ENCODE measurements at regions not wholly inside any gene's neighbourhood (a gene's known extent, or its start where the extent isn't known, plus 50 kb on each side); places are given as distances from the start of the nearest gene placed in this dataset.
"Not testable (repeated sequence)": the region's sequence is repeated elsewhere in the genome, so short reads cannot be mapped to it uniquely, and the experiment has no call there.

DNA sequence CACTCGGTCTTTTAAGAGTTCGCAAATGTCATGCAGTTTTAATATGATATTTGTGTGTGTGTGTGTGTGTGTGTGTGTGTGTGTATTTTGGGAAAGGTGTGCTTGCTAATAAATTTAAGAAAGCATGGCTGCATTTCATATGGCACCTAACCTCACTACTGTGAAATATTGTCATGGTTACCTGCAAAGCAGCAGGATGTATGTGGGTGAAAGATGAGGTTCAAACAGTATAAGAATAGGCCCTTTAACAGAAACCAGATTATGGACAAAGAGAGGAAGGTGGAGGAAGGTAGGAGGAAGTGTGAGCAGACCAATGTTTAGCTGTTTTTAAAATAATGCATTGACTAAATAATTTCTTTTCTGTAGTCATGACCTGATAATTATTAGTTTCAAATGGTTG, 73.5 kb upstream of the CACNA2D1 start:
- Mint-ChIP-seq H3K9me3 (peaks cover 3% of the 10 kb centered on the region), H3K27ac (no peak overlapping the region), H3K36me3 (ENCODE audit: low read depth) (no peaks in the 10 kb centered on the region), H3K4me1 (ENCODE audit: low read depth) (no peaks in the 10 kb centered on the region), H3K4me3 (no peak overlapping the region), H3K27me3 (ENCODE audit: low read depth) (no peaks in the 10 kb centered on the region)
- no peak for DNase-seq (ENCODE audit: low spot score)

DNA sequence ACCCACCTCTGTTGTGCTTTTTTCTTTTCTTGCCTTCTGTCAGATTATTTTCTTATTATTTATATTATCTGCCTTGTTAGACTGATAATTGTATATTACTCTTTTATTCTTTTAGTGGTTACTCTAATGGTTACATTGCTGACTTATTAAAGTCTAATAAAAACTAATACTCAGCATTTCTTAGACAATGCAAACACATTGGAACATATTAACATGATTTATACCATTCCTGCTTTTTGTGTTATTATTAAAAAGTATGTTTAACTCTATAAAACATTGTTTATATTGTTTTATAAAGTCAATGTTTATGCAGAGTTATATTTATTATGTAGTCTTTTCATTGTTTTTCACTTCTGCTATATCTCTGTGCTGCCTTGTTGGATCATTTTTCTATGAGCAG, 68.0 kb upstream of the CACNA2D1 start:
- peaks cover 3% of the 10 kb centered on the region for H3K9me3 Mint-ChIP-seq
- H3K4me3 Mint-ChIP-seq: no peak overlapping the region
- DNase-seq (ENCODE audit: low spot score): no peak
- no peaks in the 10 kb centered on the region for H3K27me3 Mint-ChIP-seq (ENCODE audit: low read depth)
- no peaks in the 10 kb centered on the region for H3K4me1 Mint-ChIP-seq (ENCODE audit: low read depth)
- H3K36me3 Mint-ChIP-seq (ENCODE audit: low read depth): no peaks in the 10 kb centered on the region
- no peak overlapping the region for H3K27ac Mint-ChIP-seq

DNA sequence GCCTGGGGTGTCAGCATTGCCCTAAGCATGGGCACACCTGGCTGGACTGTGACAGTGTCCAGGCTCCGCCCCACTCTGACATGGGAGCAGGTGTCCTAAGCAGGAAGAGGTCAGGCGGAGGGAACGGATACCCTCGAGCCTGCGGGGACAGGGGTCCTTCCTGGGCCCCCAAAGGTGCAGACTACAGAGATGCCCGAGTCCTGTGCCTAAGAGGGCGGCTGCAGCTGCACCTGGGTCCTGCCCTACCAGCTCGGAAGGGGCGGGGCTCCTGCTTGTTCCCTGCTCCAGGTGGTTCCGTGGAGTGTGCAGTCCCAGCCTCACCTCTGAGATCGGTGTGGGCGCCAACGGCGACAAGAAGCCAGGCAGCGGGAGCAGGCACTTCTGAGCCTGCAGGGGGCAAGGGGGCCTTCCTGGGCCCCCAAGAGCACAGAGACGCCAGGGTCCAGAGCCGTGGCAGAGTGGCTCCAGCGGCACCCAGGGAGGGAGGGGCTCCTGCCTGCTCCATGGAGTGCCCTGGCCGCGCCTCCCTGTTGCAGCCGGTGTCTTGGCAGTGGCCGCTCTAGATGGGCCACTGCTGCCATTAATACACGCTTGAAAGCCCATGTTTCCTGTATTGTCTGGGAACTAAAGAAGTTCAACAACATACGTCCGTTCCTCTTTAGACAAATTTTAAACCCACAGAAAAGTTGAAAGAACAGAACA, 64.5 kb upstream of the CACNA2D1 start:
- Mint-ChIP-seq H3K4me1 (ENCODE audit: low read depth) (no peaks in the 10 kb centered on the region), H3K4me3 (no peak overlapping the region), H3K9me3 (peaks cover 7% of the 10 kb centered on the region), H3K27ac (no peak overlapping the region), H3K36me3 (ENCODE audit: low read depth) (no peaks in the 10 kb centered on the region), H3K27me3 (ENCODE audit: low read depth) (no peaks in the 10 kb centered on the region)
- no peak for DNase-seq (ENCODE audit: low spot score)

DNA sequence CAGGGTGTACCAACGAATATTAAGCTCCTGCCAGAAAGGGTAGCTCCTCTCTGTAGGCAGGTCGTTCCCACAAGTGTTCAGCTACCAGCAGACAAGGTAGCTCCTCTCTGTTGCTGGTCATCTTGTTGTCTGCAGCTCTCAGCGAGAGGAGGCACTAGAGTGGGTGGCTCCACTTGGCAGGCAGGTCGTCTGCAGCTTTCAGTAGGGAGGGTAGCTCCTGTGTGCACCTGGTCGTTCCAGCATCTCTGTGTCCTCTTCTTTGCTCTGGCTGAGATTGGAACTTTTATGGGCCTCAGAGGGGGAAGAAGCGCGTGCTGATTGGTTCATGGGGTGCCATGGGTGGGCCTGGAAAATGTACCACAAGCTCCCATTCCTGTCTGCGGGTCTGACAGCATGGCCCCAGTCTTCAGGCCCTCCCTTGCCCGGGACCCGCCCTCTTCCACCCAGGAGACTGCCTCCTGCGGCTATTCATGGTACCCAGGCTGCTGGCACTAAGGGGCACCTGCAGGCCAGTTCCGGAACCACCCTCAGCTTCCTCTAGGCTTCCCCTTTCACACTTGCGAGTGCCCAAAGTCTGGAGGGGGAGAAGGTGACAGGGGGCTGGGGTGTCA, 63.9 kb upstream of the CACNA2D1 start:
- H3K27me3 Mint-ChIP-seq (ENCODE audit: low read depth): no peaks in the 10 kb centered on the region
- H3K27ac Mint-ChIP-seq: no peak overlapping the region
- no peak for DNase-seq (ENCODE audit: low spot score)
- peaks cover 7% of the 10 kb centered on the region for H3K9me3 Mint-ChIP-seq
- no peaks in the 10 kb centered on the region for H3K4me1 Mint-ChIP-seq (ENCODE audit: low read depth)
- no peaks in the 10 kb centered on the region for H3K36me3 Mint-ChIP-seq (ENCODE audit: low read depth)
- no peak overlapping the region for H3K4me3 Mint-ChIP-seq

DNA sequence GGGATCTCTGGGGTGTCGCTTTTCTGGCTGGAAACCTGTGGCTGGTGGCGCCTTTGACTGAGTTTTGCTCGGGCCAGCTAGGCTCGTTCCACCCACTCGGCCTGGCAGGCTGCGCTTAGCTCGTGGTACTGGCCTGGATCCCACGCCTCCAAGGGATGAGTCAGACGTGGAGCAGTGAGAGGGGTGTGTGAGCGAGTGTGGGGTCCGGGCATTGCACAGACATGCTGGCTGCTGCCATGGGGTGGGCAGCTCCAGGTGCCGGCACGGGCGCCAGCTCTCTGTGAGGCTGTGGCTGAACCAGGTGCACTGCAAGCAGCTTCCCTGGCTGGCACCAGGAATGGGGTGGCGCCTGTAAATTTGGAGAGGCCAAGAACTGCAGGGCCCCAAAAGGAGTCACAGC, 63.1 kb upstream of the CACNA2D1 start:
- Mint-ChIP-seq H3K27ac (no peak overlapping the region), H3K9me3 (peaks cover 7% of the 10 kb centered on the region), H3K36me3 (ENCODE audit: low read depth) (no peaks in the 10 kb centered on the region), H3K4me3 (no peak overlapping the region), H3K4me1 (ENCODE audit: low read depth) (no peaks in the 10 kb centered on the region), H3K27me3 (ENCODE audit: low read depth) (no peaks in the 10 kb centered on the region)
- no peak for DNase-seq (ENCODE audit: low spot score)

DNA sequence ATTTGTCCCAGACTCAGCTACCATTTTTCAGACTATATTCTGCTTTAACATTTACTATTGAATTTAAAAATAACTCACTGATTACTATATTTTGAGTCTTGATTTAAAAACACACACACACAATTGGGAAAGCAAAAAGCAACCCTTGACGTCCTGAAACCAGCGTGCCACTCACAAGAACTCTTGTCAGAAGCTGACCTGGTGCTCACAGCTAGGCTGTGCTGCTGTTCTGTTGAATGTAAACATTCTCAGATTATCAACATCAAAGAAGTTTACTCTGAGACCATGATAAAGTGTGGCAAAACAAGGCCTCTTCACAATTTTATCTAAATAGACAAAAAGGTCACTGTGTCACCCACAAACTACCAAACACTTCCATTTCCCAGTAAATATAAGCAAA, 62.6 kb upstream of the CACNA2D1 start:
- Mint-ChIP-seq H3K27me3 (ENCODE audit: low read depth) (no peaks in the 10 kb centered on the region), H3K4me3 (no peak overlapping the region), H3K27ac (no peak overlapping the region), H3K9me3 (peaks cover 9% of the 10 kb centered on the region), H3K36me3 (ENCODE audit: low read depth) (no peaks in the 10 kb centered on the region), H3K4me1 (ENCODE audit: low read depth) (no peaks in the 10 kb centered on the region)
- no peak for DNase-seq (ENCODE audit: low spot score)

DNA sequence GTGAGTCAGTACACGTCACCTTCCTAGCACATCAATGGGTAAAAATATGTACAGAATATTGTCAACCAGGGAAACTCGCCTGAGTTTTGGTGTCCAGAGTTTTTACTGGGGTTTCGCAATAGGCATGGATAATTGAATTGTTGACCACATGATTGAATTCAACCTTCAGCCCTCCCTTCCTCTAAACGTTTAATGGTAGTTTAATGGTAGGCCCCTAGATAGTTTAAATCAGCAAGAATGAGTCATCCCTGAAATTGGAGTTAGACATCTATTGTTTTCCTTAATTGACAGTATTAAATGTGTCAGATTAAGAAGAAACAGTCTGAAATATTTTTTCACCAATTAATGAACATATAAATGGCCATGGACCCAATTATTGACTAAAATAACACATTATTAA, 57.8 kb upstream of the CACNA2D1 start:
- no peak for DNase-seq (ENCODE audit: low spot score)
- Mint-ChIP-seq H3K36me3 (ENCODE audit: low read depth) (no peaks in the 10 kb centered on the region), H3K4me1 (ENCODE audit: low read depth) (no peaks in the 10 kb centered on the region), H3K9me3 (peaks cover 10% of the 10 kb centered on the region), H3K4me3 (no peak overlapping the region), H3K27ac (no peak overlapping the region), H3K27me3 (ENCODE audit: low read depth) (no peaks in the 10 kb centered on the region)

DNA sequence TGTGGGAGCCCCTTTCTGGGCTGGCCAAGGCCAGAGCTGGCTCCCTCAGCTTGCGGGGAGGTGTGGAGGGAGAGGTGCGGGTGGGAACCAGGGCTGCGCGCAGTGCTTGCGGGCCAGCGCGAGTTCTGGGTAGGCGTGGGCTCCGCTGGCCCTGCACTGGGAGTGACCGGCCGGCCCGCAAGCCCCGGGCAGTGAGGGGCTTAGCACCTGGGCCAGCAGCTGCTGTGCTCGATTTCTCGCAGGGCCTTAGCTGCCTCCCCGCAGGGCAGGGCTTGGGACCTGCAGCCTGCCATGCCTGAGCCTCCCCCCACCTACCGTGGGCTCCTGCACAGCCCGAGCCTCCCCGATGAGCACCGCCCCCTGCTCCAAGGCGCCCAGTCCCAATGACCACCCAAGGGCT, 56.0 kb upstream of the CACNA2D1 start:
- not testable (repeated sequence) for H3K4me3 Mint-ChIP-seq; H3K9me3 Mint-ChIP-seq; H3K4me1 Mint-ChIP-seq (ENCODE audit: low read depth); H3K27ac Mint-ChIP-seq; DNase-seq (ENCODE audit: low spot score); H3K27me3 Mint-ChIP-seq (ENCODE audit: low read depth); H3K36me3 Mint-ChIP-seq (ENCODE audit: low read depth)

DNA sequence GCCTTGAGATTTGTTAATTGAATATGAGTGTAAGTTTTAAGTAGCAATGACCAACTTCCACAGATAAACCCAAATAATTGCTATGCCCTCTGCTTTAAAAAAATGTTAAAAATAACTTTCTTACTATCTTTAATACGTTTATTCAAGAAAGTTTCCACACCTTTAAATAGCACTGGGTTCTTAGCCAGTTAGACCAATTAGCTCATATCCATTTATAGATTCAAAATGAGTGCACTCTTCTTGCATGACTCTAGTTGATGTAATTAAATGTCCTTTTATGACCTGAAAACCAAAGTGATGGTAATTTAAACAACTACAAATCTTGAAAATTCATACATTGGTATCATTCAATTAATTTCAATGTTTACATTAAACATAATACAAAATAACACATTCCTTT, 50.8 kb upstream of the CACNA2D1 start:
- Mint-ChIP-seq H3K4me1 (ENCODE audit: low read depth) (no peaks in the 10 kb centered on the region), H3K27ac (no peak overlapping the region), H3K36me3 (ENCODE audit: low read depth) (no peaks in the 10 kb centered on the region), H3K4me3 (no peak overlapping the region), H3K27me3 (ENCODE audit: low read depth) (no peaks in the 10 kb centered on the region), H3K9me3 (peaks cover 7% of the 10 kb centered on the region)
- no peak for DNase-seq (ENCODE audit: low spot score)

Data from T-helper 2 cell treated with Interferon-gamma antibody and Interleukin-4, amounts not matched to agents 5 μg/mL and 100 μg/mL, for 36 hours (primary cell).